ENCODE measurements at regions not wholly inside any gene's neighbourhood (a gene's known extent, or its start where the extent isn't known, plus 50 kb on each side); places are given as distances from the start of the nearest gene placed in this dataset.

GRCh38 chr13:66154354-66154753 lies 1075.8 kb downstream of the PCDH9 start:
- ATAC-seq = no peak
- Mint-ChIP-seq H3K27me3 (ENCODE audit: low read depth) (no peaks in the 10 kb centered on the region), H3K4me1 (no peaks in the 10 kb centered on the region), H3K4me3 (no peak overlapping the region), H3K27ac (no peak overlapping the region), H3K36me3 (no peaks in the 10 kb centered on the region), H3K9me3 (no peaks in the 10 kb centered on the region)
- ChIA-PET POLR2A (no interaction called here), CTCF (no interaction called here)
- DNase-seq (ENCODE audit: low spot score) = no peak
- TF ChIP-seq ARID4B (CRISPR knock-in tag; IDR thresholded peaks at IDR 0.05; ENCODE audit: borderline replicate concordance) = no peak
- TF ChIP-seq MAX (CRISPR knock-in tag; IDR thresholded peaks at IDR 0.05) = no peak
- no peak for TF ChIP-seq MYBL2 (CRISPR knock-in tag; IDR thresholded peaks at IDR 0.05)
- TF ChIP-seq GRHL2 (CRISPR knock-in tag; IDR thresholded peaks at IDR 0.05; ENCODE audit: insufficient replicate concordance, severe bottlenecking) = no peak
- no peak for TF ChIP-seq SOX15 (CRISPR knock-in tag; IDR thresholded peaks at IDR 0.05)
- no peak for TF ChIP-seq CDX4 (CRISPR knock-in tag; IDR thresholded peaks at IDR 0.05; ENCODE audit: borderline replicate concordance)
- no peak for TF ChIP-seq ETV6 (CRISPR knock-in tag; IDR thresholded peaks at IDR 0.05)
- no peak for TF ChIP-seq ZNF671 (CRISPR knock-in tag; IDR thresholded peaks at IDR 0.05)
- TF ChIP-seq KAT7 (CRISPR knock-in tag; IDR thresholded peaks at IDR 0.05; ENCODE audit: borderline replicate concordance) = no peak
- TF ChIP-seq ATF1 (CRISPR knock-in tag; IDR thresholded peaks at IDR 0.05) = no peak
- TF ChIP-seq ZBTB43 (CRISPR knock-in tag; IDR thresholded peaks at IDR 0.05) = no peak
- TF ChIP-seq FOXP1 (CRISPR knock-in tag; IDR thresholded peaks at IDR 0.05; ENCODE audit: borderline replicate concordance) = no peak
- no peak for TF ChIP-seq ATF3 (CRISPR knock-in tag; conservative IDR thresholded peaks at IDR 0.05)
- no peak for TF ChIP-seq JUN (CRISPR knock-in tag; IDR thresholded peaks at IDR 0.05)
- TF ChIP-seq E2F1 (CRISPR knock-in tag; IDR thresholded peaks at IDR 0.05) = no peak
- TF ChIP-seq SP1 (CRISPR knock-in tag; conservative IDR thresholded peaks at IDR 0.05) = no peak
- no peak for TF ChIP-seq ZNF121 (CRISPR knock-in tag; IDR thresholded peaks at IDR 0.05)
- no peak for TF ChIP-seq ZNF396 (CRISPR knock-in tag; IDR thresholded peaks at IDR 0.05; ENCODE audit: borderline replicate concordance)

- Mint-ChIP-seq H3K9me3 (no peaks in the 10 kb centered on the region), H3K4me1 (peaks cover 2% of the 10 kb centered on the region; the same call in 1 of the 2 replicates), H3K27me3 (ENCODE audit: low read depth) (no peaks in the 10 kb centered on the region), H3K4me3 (no peak overlapping the region), H3K36me3 (no peaks in the 10 kb centered on the region), H3K27ac (no peak overlapping the region)
- ChIA-PET CTCF (no interaction called here), POLR2A (no interaction called here)
- ATAC-seq (no peak), DNase-seq (ENCODE audit: low spot score) (no peak)
- no peak for TF ChIP-seq GABPB1 (CRISPR knock-in tag; IDR thresholded peaks at IDR 0.05)
- TF ChIP-seq ZNF671 (CRISPR knock-in tag; IDR thresholded peaks at IDR 0.05) = no peak
- TF ChIP-seq RORB (CRISPR knock-in tag; IDR thresholded peaks at IDR 0.05) = no peak
- TF ChIP-seq GRHL2 (CRISPR knock-in tag; IDR thresholded peaks at IDR 0.05; ENCODE audit: insufficient replicate concordance, severe bottlenecking) = no peak
- no peak for TF ChIP-seq SP1 (CRISPR knock-in tag; conservative IDR thresholded peaks at IDR 0.05)
- no peak for TF ChIP-seq AR (CRISPR knock-in tag; IDR thresholded peaks at IDR 0.05)
- TF ChIP-seq ZNF416 (CRISPR knock-in tag; IDR thresholded peaks at IDR 0.05) = no peak
- TF ChIP-seq TEAD1 (CRISPR knock-in tag; IDR thresholded peaks at IDR 0.05) = no peak
- TF ChIP-seq NR2C2 (CRISPR knock-in tag; IDR thresholded peaks at IDR 0.05) = no peak
- no peak for TF ChIP-seq TEAD4 (CRISPR knock-in tag; IDR thresholded peaks at IDR 0.05)
- no peak for TF ChIP-seq FOXJ3 (CRISPR knock-in tag; IDR thresholded peaks at IDR 0.05; ENCODE audit: borderline replicate concordance)
Observed at GRCh38 chr13:66152596-66152995, 1077.5 kb downstream of the PCDH9 start.
